Kidney epithelial cell (primary cell): ENCODE measurements at regions not wholly inside any gene's neighbourhood (a gene's known extent, or its start where the extent isn't known, plus 50 kb on each side); places are given as distances from the start of the nearest gene placed in this dataset.

Source experiments
- DNase-seq: peaks from one replicate; pipeline ENCODE4 v3.0.0-alpha.2; 2010; ENCODE audit warnings: low read depth
- H3K27me3 ChIP-seq: 2 replicates; pipeline ENCODE4 v1.6.0; 2011; ENCODE audit warnings: low read length; ENCODE audit not compliant: control insufficient read depth, insufficient read depth
- H3K36me3 ChIP-seq: 2 replicates; pipeline ENCODE4 v1.5.1; 2011; ENCODE audit warnings: low read length; ENCODE audit not compliant: control insufficient read depth, insufficient read depth
- H3K4me3 ChIP-seq: 2 replicates; pipeline ENCODE4 v1.5.1; 2011; ENCODE audit warnings: low read depth, mild to moderate bottlenecking, control low read depth, low read length
- CTCF ChIP-seq: IDR thresholded peaks from 2 replicates; pipeline ENCODE4 v1.5.1; 2011; ENCODE audit warnings: mild to moderate bottlenecking, moderate library complexity, low read length, control low read depth, inconsistent platforms; ENCODE audit not compliant: insufficient read depth, poor library complexity, severe bottlenecking

- no peak for TF ChIP-seq CTCF
- Histone ChIP-seq H3K36me3 (no peaks in the 10 kb centered on the region), H3K27me3 (no peaks in the 10 kb centered on the region), H3K4me3 (no peak overlapping the region)
- DNase-seq: no peak
These were observed 641.4 kb downstream of the BRD1 start for GRCh38 chr22:49186293-49186692.

- H3K27me3 ChIP-seq: no peaks in the 10 kb centered on the region
- H3K36me3 ChIP-seq: no peaks in the 10 kb centered on the region
- no peak for TF ChIP-seq CTCF
- H3K4me3 ChIP-seq: no peak overlapping the region
- DNase-seq: no peak
These were observed 642.2 kb downstream of the BRD1 start for GRCh38 chr22:49185312-49185969.

- TF ChIP-seq CTCF: no peak
- Histone ChIP-seq H3K27me3 (no peaks in the 10 kb centered on the region), H3K36me3 (no peaks in the 10 kb centered on the region), H3K4me3 (no peak overlapping the region)
- no peak for DNase-seq
These were observed 642.9 kb downstream of the BRD1 start for GRCh38 chr22:49184736-49185135.

- DNase-seq: no peak
- Histone ChIP-seq H3K27me3 (no peaks in the 10 kb centered on the region), H3K4me3 (no peak overlapping the region), H3K36me3 (no peaks in the 10 kb centered on the region)
- TF ChIP-seq CTCF: no peak
These were observed 643.9 kb downstream of the BRD1 start for GRCh38 chr22:49183826-49184216.

- H3K4me3 ChIP-seq: no peak overlapping the region
- H3K27me3 ChIP-seq: no peaks in the 10 kb centered on the region
- TF ChIP-seq CTCF: no peak
- no peak for DNase-seq
- H3K36me3 ChIP-seq: no peaks in the 10 kb centered on the region
These were observed 644.4 kb downstream of the BRD1 start for GRCh38 chr22:49183208-49183825.

- H3K36me3 ChIP-seq: no peaks in the 10 kb centered on the region
- H3K27me3 ChIP-seq: no peaks in the 10 kb centered on the region
- no peak overlapping the region for H3K4me3 ChIP-seq
- no peak for TF ChIP-seq CTCF
- no peak for DNase-seq
These were observed 645.3 kb downstream of the BRD1 start for GRCh38 chr22:49182416-49182815.
